Activated CD4-positive, alpha-beta T cell treated with anti-CD3 and anti-CD28 coated beads, Interleukin-2, amount 10 ng/mL, durations not matched to agents 7 days and 5 days (primary cell): ENCODE measurements at regions not wholly inside any gene's neighbourhood (a gene's known extent, or its start where the extent isn't known, plus 50 kb on each side); places are given as distances from the start of the nearest gene placed in this dataset.
"Not testable (repeated sequence)": the region's sequence is repeated elsewhere in the genome, so short reads cannot be mapped to it uniquely, and the experiment has no call there.

Experiments
- CTCF ChIA-PET: fragments of 350-600 bp; sonication (Branson Sonifier 250); formaldehyde crosslinking; loops from one replicate; lab custom pipeline; 2021; ENCODE audit warnings: antibody characterized with exemption; lab: Charles Lee
- POLR2A ChIA-PET: fragments of 350-600 bp; sonication (Branson Sonifier 250); formaldehyde crosslinking; loops from one replicate; lab custom pipeline; 2021; ENCODE audit warnings: antibody characterized with exemption; lab: Charles Lee
- DNase-seq: peaks from one replicate; pipeline ENCODE4 v3.0.0-alpha.2; 2020
- H3K27ac Mint-ChIP-seq: one replicate; pipeline ENCODE4 v1.8.0; 2021; ENCODE audit warnings: mild to moderate bottlenecking, moderate library complexity, mixed read lengths
- H3K27me3 Mint-ChIP-seq: one replicate; pipeline ENCODE4 v1.8.0; 2021; ENCODE audit warnings: mixed read lengths
- H3K36me3 Mint-ChIP-seq: one replicate; pipeline ENCODE4 v1.8.0; 2021; ENCODE audit warnings: low read depth, mixed read lengths
- H3K4me1 Mint-ChIP-seq: one replicate; pipeline ENCODE4 v1.8.0; 2021; ENCODE audit warnings: mixed read lengths
- H3K4me3 Mint-ChIP-seq: one replicate; pipeline ENCODE4 v1.8.0; 2021; ENCODE audit warnings: mild to moderate bottlenecking, moderate library complexity, mixed read lengths
- H3K9me3 Mint-ChIP-seq: one replicate; pipeline ENCODE4 v1.8.0; 2021; ENCODE audit warnings: mixed read lengths

GRCh38 chr4:17436047-17436749 is 75.7 kb downstream of the QDPR start:
- POLR2A ChIA-PET, H3K27me3 Mint-ChIP-seq, H3K4me1 Mint-ChIP-seq, H3K27ac Mint-ChIP-seq, H3K4me3 Mint-ChIP-seq, H3K36me3 Mint-ChIP-seq, DNase-seq, CTCF ChIA-PET, H3K9me3 Mint-ChIP-seq: not testable (repeated sequence)

GRCh38 chr4:17433827-17434226 is 78.1 kb downstream of the QDPR start:
- Mint-ChIP-seq H3K9me3 (peaks cover 5% of the 10 kb centered on the region), H3K27ac (no peak overlapping the region), H3K27me3 (no peaks in the 10 kb centered on the region), H3K4me1 (no peaks in the 10 kb centered on the region), H3K4me3 (no peak overlapping the region), H3K36me3 (no peaks in the 10 kb centered on the region)
- CTCF ChIA-PET, result interaction anchor here (1.0 kb wide), 1 partner anchor 198 kb away, joined by 4 read pairs; no protein-coding TSS in a partner anchor
- DNase-seq, result no peak
- POLR2A ChIA-PET, result no interaction called here

DNA sequence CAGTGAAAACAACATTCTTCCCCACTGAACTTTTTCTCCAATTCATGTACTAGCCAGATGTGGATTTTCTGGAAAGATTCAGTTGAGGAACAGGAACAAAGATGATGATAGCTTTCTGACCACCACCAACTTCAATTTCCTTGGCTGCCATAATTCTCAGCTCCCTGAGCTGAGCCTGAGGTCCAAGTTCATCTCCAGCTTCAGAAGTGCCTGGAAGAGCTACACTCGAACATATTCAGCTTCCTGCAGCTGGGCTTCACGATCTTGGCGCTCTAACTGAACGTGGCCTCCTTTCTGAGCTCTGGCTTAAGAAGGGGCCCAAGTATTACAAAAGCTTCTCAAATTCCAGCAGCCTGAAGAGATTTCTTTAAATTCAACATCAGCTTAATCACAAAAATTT is 83.9 kb downstream of the QDPR start:
- ChIA-PET CTCF (no interaction called here), POLR2A (no interaction called here)
- Mint-ChIP-seq H3K4me1 (no peaks in the 10 kb centered on the region), H3K4me3 (no peak overlapping the region), H3K9me3 (no peaks in the 10 kb centered on the region), H3K27me3 (no peaks in the 10 kb centered on the region), H3K36me3 (no peaks in the 10 kb centered on the region), H3K27ac (no peak overlapping the region)
- DNase-seq, result no peak

DNA sequence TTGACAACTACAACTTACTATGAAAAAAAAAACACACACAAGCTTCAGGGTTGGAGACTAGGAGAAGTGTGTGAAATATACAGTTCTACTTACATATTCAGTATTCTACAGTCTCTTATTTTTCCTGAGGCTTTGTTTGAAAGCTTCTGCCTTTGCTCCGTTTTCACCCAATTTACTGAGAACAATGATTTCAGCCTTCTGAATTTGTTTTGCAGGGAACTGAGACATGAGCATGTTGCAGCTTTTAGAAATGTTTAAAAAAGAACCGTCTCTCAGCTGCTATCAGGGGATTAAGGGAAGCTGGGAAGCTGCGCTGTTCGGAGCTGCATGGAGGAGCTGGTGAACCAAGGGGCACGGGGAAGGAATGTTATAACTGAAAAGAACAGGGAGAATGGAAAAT is 85.7 kb downstream of the QDPR start:
- Mint-ChIP-seq H3K4me1 (no peaks in the 10 kb centered on the region), H3K9me3 (no peaks in the 10 kb centered on the region), H3K36me3 (no peaks in the 10 kb centered on the region), H3K27ac (no peak overlapping the region), H3K4me3 (no peak overlapping the region), H3K27me3 (no peaks in the 10 kb centered on the region)
- DNase-seq, result no peak
- ChIA-PET CTCF (no interaction called here), POLR2A (no interaction called here)

GRCh38 chr4:17418010-17418409 is 93.9 kb downstream of the QDPR start:
- CTCF ChIA-PET, result no interaction called here
- no peaks in the 10 kb centered on the region for H3K36me3 Mint-ChIP-seq

DNA sequence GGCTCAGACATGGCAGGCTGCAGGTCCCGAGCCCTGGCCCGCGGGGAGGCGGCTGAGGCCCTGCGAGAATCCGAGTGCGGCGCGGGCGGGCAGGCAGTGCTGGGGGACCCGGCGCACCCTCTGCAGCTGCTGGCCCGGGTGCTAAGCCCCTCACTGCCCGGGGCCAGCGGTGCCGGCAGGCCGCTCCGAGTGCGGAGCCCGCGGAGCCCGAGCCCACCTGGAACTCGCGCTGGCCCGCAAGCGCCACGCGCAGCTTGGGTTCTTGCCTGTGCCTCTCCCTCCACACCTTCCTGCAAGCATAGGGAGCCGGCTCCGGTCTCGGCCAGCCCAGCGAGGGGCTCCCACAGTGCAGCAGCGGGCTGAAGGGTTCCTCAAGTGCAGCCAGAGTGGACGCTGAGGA is 97.5 kb downstream of the QDPR start:
- H3K27ac Mint-ChIP-seq, result no peak overlapping the region

More at GRCh38 chr4:17418010-17418409, 93.9 kb downstream of the QDPR start:
- no peak for DNase-seq
- POLR2A ChIA-PET, result no interaction called here
- H3K27me3 Mint-ChIP-seq, result peaks cover 7% of the 10 kb centered on the region
- no peak overlapping the region for H3K27ac Mint-ChIP-seq
- no peaks in the 10 kb centered on the region for H3K4me1 Mint-ChIP-seq
- no peak overlapping the region for H3K4me3 Mint-ChIP-seq
- peaks cover 4% of the 10 kb centered on the region for H3K9me3 Mint-ChIP-seq

DNA sequence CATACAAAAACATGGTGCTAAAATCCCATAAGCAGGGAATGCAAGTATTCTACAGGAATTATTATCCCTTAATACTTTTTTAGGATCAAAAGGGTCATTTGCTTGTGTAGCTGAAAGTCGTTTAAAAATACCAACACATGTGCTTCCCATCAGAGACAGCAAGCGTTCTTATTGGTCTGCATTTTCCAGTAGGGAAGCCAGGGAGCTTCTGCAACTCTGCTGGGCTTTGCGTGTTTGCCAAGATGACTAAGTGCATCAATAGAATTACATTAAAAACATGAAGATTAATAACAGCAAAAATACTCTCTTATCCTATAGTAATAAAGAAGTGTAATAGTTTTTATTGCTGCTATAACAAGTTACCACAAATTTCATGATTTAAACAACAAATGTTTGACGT is 111.2 kb downstream of the QDPR start:
- ChIA-PET CTCF (no interaction called here), POLR2A (no interaction called here)
- no peaks in the 10 kb centered on the region for H3K4me1 Mint-ChIP-seq
- no peak overlapping the region for H3K4me3 Mint-ChIP-seq
- H3K27me3 Mint-ChIP-seq, result no peaks in the 10 kb centered on the region
- DNase-seq, result no peak
- H3K27ac Mint-ChIP-seq, result no peak overlapping the region
- H3K9me3 Mint-ChIP-seq, result no peaks in the 10 kb centered on the region
- no peaks in the 10 kb centered on the region for H3K36me3 Mint-ChIP-seq

More for the DNA sequence above, 97.5 kb downstream of the QDPR start:
- ChIA-PET POLR2A (no interaction called here), CTCF (no interaction called here)
- no peaks in the 10 kb centered on the region for H3K36me3 Mint-ChIP-seq
- peaks cover 7% of the 10 kb centered on the region for H3K9me3 Mint-ChIP-seq
- no peaks in the 10 kb centered on the region for H3K4me1 Mint-ChIP-seq
- H3K4me3 Mint-ChIP-seq, result no peak overlapping the region
- peaks cover 8% of the 10 kb centered on the region for H3K27me3 Mint-ChIP-seq
- no peak for DNase-seq

GRCh38 chr4:17398805-17399204 is 113.1 kb downstream of the QDPR start:
- H3K4me3 Mint-ChIP-seq, result no peak overlapping the region
- H3K9me3 Mint-ChIP-seq, result no peaks in the 10 kb centered on the region
- CTCF ChIA-PET, result no interaction called here
- H3K27ac Mint-ChIP-seq, result no peak overlapping the region
- H3K27me3 Mint-ChIP-seq, result no peaks in the 10 kb centered on the region
- H3K4me1 Mint-ChIP-seq, result no peaks in the 10 kb centered on the region
- POLR2A ChIA-PET, result no interaction called here
- H3K36me3 Mint-ChIP-seq, result no peaks in the 10 kb centered on the region
- DNase-seq, result no peak

- no peak for DNase-seq
- Mint-ChIP-seq H3K9me3 (no peaks in the 10 kb centered on the region), H3K27ac (no peak overlapping the region), H3K4me3 (no peak overlapping the region), H3K4me1 (no peaks in the 10 kb centered on the region), H3K27me3 (no peaks in the 10 kb centered on the region), H3K36me3 (no peaks in the 10 kb centered on the region)
- CTCF ChIA-PET, result no interaction called here
- POLR2A ChIA-PET, result no interaction called here
Observed at GRCh38 chr4:17398035-17398434, 113.9 kb downstream of the QDPR start.

GRCh38 chr4:17397611-17398010 is 114.3 kb downstream of the QDPR start:
- H3K27me3 Mint-ChIP-seq, result no peaks in the 10 kb centered on the region
- ChIA-PET POLR2A (no interaction called here), CTCF (no interaction called here)

DNA sequence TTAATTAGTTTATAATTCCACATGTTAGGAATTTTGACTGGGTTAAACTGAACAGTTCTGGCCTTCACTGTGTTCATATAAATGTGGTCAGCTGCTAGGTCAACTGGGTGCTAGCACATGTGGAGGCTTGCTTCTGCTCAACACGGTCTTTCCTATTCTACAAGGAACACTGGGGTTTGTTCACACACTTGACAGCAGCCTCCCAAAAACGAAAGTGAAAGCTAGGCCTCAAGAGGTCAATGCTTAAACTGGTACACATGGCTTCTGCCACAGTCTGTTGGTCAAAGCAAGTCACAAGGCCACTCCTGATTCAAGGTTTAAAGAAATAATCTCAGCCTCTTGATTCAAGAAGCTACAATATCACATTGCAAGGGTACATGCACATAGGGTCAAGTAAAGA is 126.5 kb downstream of the QDPR start:
- peaks cover 13% of the 10 kb centered on the region for H3K4me1 Mint-ChIP-seq
- ChIA-PET POLR2A (interaction anchor here (0.6 kb wide), 1 partner anchor 15 kb away, joined by 4 read pairs; no protein-coding TSS in a partner anchor), CTCF (interaction anchor here (0.9 to 1.0 kb wide), 2 partner anchors 23 to 45 kb away, joined by 3 read pairs; no protein-coding TSS in a partner anchor)
- H3K27me3 Mint-ChIP-seq, result no peaks in the 10 kb centered on the region
- peaks cover 7% of the 10 kb centered on the region for H3K36me3 Mint-ChIP-seq
- H3K27ac Mint-ChIP-seq, result peak overlapping the region; percentile 54
- H3K9me3 Mint-ChIP-seq, result peaks cover 16% of the 10 kb centered on the region
- H3K4me3 Mint-ChIP-seq, result no peak overlapping the region
- DNase-seq, result peak; percentile 46

More at GRCh38 chr4:17397611-17398010, 114.3 kb downstream of the QDPR start:
- no peak overlapping the region for H3K4me3 Mint-ChIP-seq
- no peaks in the 10 kb centered on the region for H3K9me3 Mint-ChIP-seq
- DNase-seq, result no peak
- H3K27ac Mint-ChIP-seq, result no peak overlapping the region
- H3K4me1 Mint-ChIP-seq, result no peaks in the 10 kb centered on the region
- no peaks in the 10 kb centered on the region for H3K36me3 Mint-ChIP-seq

DNA sequence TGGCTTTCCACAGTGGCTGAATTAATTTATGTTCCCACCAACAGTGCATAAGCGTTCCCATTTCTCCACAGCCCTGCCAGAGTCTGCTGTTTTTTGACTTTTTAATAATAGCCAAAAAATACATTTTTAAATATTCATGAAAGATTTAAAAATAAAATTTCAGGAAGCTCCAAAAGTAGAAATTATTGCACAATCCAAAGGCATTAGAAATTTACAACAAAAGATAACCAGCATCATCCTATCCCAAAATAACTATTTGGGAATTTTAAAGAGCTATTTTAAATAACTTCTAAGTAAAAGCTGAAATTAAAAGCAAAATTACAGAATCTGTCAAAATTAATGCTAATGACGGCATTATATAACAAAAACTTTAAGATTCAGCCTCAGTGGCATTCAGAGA is 131.5 kb downstream of the QDPR start:
- ChIA-PET CTCF (interaction anchor here (0.6 kb wide), 1 partner anchor 56 kb away, joined by 3 read pairs; no protein-coding TSS in a partner anchor), POLR2A (no interaction called here)
- H3K36me3 Mint-ChIP-seq, result no peaks in the 10 kb centered on the region

DNA sequence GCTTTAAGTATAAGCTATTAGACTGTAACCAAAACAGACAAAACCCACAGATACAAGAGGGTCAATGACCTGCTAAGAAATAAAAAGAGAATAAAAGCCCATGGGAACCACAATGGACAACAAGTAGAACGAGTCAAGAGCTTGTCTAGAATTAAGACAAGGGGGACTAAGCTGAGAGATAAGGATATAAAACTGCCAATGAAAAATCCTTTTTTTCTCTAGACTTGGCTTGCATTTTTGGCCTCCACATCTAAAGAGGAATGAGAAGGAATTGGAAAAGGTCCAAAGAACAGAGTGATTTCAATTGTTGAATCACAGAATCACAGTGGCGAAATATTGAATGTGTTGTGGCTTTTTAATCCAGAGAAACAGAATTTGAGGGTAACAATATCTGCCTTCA is 135.7 kb downstream of the QDPR start:
- CTCF ChIA-PET, result no interaction called here
- H3K9me3 Mint-ChIP-seq, result no peaks in the 10 kb centered on the region
- no peaks in the 10 kb centered on the region for H3K36me3 Mint-ChIP-seq
- H3K27me3 Mint-ChIP-seq, result peaks cover 2% of the 10 kb centered on the region
- no peak for DNase-seq
- POLR2A ChIA-PET, result no interaction called here
- H3K27ac Mint-ChIP-seq, result no peak overlapping the region
- no peak overlapping the region for H3K4me3 Mint-ChIP-seq
- no peaks in the 10 kb centered on the region for H3K4me1 Mint-ChIP-seq

More for the DNA sequence above, 131.5 kb downstream of the QDPR start:
- H3K27ac Mint-ChIP-seq, result no peak overlapping the region
- H3K27me3 Mint-ChIP-seq, result no peaks in the 10 kb centered on the region
- no peak for DNase-seq
- H3K4me3 Mint-ChIP-seq, result no peak overlapping the region
- H3K9me3 Mint-ChIP-seq, result peaks cover 1% of the 10 kb centered on the region
- peaks cover 2% of the 10 kb centered on the region for H3K4me1 Mint-ChIP-seq

DNA sequence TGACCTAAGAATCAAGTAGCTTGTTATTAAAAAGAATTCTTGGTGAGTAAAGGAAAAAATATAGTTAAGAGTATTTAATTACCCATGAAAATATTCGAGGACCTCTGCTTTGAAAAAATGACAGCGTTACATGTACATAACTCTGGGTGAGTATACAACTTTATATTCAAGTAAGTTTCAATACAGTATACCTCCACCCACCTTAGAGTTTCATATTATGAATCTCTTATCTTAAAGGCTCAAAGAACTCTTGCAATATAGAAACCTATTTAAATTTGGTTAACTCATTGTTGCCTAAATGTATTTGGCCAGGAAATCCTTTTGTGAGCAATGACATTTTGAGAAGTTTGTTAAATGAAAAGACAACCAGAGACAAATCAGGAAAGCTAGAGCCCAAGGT is 138.2 kb downstream of the QDPR start:
- Mint-ChIP-seq H3K27me3 (peaks cover 2% of the 10 kb centered on the region), H3K4me3 (no peak overlapping the region), H3K36me3 (no peaks in the 10 kb centered on the region), H3K4me1 (no peaks in the 10 kb centered on the region), H3K27ac (no peak overlapping the region), H3K9me3 (no peaks in the 10 kb centered on the region)
- DNase-seq, result no peak
- POLR2A ChIA-PET, result no interaction called here
- CTCF ChIA-PET, result interaction anchor here (1.0 to 1.4 kb wide), 2 partner anchors 10 to 50 kb away, joined by 3 read pairs; no protein-coding TSS in a partner anchor
